ENCODE measurements at regions not wholly inside any gene's neighbourhood (a gene's known extent, or its start where the extent isn't known, plus 50 kb on each side); places are given as distances from the start of the nearest gene placed in this dataset.

DNA sequence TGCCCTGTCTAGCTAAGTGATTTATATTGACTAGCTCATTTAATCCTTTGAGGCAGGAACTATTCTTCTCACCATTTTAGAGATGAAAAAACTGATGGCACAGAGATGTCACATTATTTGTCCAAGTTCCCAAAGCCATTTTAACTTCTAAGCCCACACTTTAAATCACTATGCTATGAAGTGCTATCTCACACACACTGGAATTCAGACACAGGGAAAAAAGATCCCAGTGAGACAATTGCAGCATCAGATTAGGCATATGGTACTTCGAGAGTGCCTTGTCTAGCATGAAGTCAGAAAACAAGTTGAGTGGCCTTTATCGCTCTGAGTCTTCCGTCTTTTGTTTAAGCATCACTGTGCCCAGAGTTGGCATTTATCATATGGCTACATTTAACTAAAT, 54.1 kb upstream of the PDE7B start:
- in situ Hi-C loops (cut with MboI; ENCODE audit: low pct_unique_long_range_greater_than_20kb, low sequenced_read_pairs, unreplicated experiment) = no loop called here
- no peak for DNase-seq (ENCODE audit: low spot score)
- TF ChIP-seq CTCF (IDR thresholded peaks at IDR 0.05; ENCODE audit: extremely low read depth, insufficient read depth, missing control alignments) = no peak

DNA sequence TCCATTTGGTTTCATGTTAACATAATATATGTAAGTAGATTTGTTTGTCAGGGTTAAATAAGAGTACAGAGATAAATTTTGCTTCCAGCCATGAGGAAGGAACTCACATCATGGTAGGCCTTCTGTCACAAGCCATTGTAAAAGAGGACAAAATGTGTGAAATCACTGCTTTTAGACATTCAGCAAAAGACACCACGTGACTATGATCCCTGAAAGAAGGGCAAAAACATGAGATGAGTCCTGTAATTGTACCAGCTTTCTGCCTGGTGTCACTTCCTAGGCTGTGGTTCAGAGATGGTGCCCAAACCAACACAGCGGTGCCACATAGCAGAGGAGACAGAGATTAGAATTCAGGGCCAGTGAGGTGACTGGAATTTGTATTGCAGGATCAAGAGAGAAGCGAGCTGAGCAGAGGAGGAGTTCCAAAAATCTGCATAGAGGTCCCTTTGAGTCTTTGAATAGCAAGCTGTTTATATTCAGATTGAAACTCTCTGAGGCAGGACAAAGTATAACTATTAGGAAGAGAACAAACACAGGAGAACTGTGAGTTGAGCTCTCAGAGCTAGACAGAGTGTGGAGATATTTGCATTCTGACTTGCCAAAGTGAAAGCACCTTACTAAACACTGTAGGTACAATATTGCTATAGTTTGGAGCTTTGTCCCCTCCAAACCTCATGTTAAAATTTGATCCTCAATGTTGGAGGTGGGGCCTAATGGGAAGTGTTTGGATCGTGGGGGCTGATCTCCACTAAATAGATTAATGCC, 52.6 kb upstream of the PDE7B start:
- in situ Hi-C loops (cut with MboI; ENCODE audit: low pct_unique_long_range_greater_than_20kb, low sequenced_read_pairs, unreplicated experiment) = no loop called here
- no peak for DNase-seq (ENCODE audit: low spot score)
- TF ChIP-seq CTCF (IDR thresholded peaks at IDR 0.05; ENCODE audit: extremely low read depth, insufficient read depth, missing control alignments) = no peak

All from GM13977 (cell line).